HepG2 (cell line): ENCODE measurements at regions not wholly inside any gene's neighbourhood (a gene's known extent, or its start where the extent isn't known, plus 50 kb on each side); places are given as distances from the start of the nearest gene placed in this dataset.

Source experiments
- ATAC-seq: fragments of 200-7000 bp; cut with Tn5 transposase; 3 replicates; pipeline ENCODE4 v1.9.1; 2020; ENCODE audit warnings: mild to moderate bottlenecking, moderate library complexity
- BruUV-seq: library from RNA; stranded (reverse); fragments of 400-500 nt; replicated peaks from 2 replicates; lab custom pipeline; 2021; lab: Mats Ljungman, UMichigan
- CTCF ChIA-PET: fragments of 300-600 bp; formaldehyde crosslinking; extraction: SDS; loops from one replicate; lab custom pipeline; 2021; ENCODE audit warnings: low total read pairs, inconsistent platforms, low intra/inter-chr PET ratio; lab: Yijun Ruan, JAX
- POLR2A ChIA-PET: fragments of 350-600 bp; sonication (Branson Sonifier 250); formaldehyde crosslinking; loops from one replicate; lab custom pipeline; 2020; ENCODE audit warnings: antibody characterized with exemption, inconsistent platforms; lab: Yijun Ruan, JAX
- DNase-seq: peaks from one replicate; pipeline ENCODE4 v3.0.0-alpha.2; 2015; ENCODE audit warnings: low spot score
- FAIRE-seq: peaks from 3 replicates; lab custom pipeline; 2011; peaks lifted over from hg19 to GRCh38; lab: Jason Lieb, UNC
- H2AFZ ChIP-seq: one replicate; pipeline ENCODE4 v1.6.1; 2011; ENCODE audit warnings: low read length, inconsistent platforms
- H3K27ac ChIP-seq: fragments of 300-600 bp; 3 replicates; pipeline ENCODE4 v1.8.0; 2011; ENCODE audit warnings: mixed run types, mild to moderate bottlenecking, mixed read lengths, low read length, inconsistent platforms; ENCODE audit not compliant: insufficient read depth; ENCODE audit errors: extremely low read length
- H3K27me3 ChIP-seq, 2 experiments: fragments of 200-600 bp in 1 of 2; 2 replicates in 1 of 2; 3 replicates in 1 of 2; pipeline versions ENCODE4 v1.6.0 to v1.8.0; 2011; ENCODE audit warnings: low read length in 2 of 2, mild to moderate bottlenecking in 2 of 2, moderate library complexity in 2 of 2, inconsistent platforms in 1 of 2; ENCODE audit not compliant: insufficient read depth in 2 of 2, control insufficient read depth in 1 of 2
- H3K36me3 ChIP-seq, 2 experiments: fragments of 200-600 bp in 1 of 2; replicated peaks in 1 of 2; 2 replicates in 1 of 2; 3 replicates in 1 of 2; pipeline versions ENCODE4 v1.5.1 to v1.8.0; 2011; ENCODE audit warnings: low read length in 2 of 2, inconsistent platforms in 1 of 2; ENCODE audit not compliant: insufficient read depth in 2 of 2, control insufficient read depth in 1 of 2
- H3K4me1 ChIP-seq: 2 replicates; pipeline ENCODE4 v1.5.1; 2012; ENCODE audit warnings: low read length, inconsistent platforms; ENCODE audit not compliant: insufficient read depth
- H3K4me2 ChIP-seq: 2 replicates; pipeline ENCODE4 v1.6.0; 2011; ENCODE audit warnings: low read depth, low read length, inconsistent platforms
- H3K4me3 ChIP-seq, 3 experiments: fragments of 200-600 bp in 1 of 3; sonication (generic), shearing (Covaris generic) in 1 of 3; replicated peaks in 1 of 3; 2 replicates each; pipeline ENCODE4 v1.5.1; 2011 to 2016; ENCODE audit warnings: low read length in 3 of 3, inconsistent platforms in 2 of 3, low read depth in 2 of 3, mild to moderate bottlenecking in 2 of 3, control low read depth in 1 of 3, mixed read lengths in 1 of 3; ENCODE audit not compliant: insufficient read depth in 1 of 3
- H3K79me2 ChIP-seq: one replicate; pipeline ENCODE4 v1.6.1; 2011; ENCODE audit warnings: low read length, inconsistent platforms; ENCODE audit not compliant: insufficient read depth
- H3K9ac ChIP-seq: 2 replicates; pipeline ENCODE4 v1.6.0; 2011; ENCODE audit warnings: mild to moderate bottlenecking, low read depth, low read length, inconsistent platforms; ENCODE audit not compliant: insufficient read depth
- H3K9me3 ChIP-seq: 2 replicates; pipeline ENCODE4 v1.5.1; 2012; ENCODE audit warnings: mild to moderate bottlenecking, low read length
- H4K20me1 ChIP-seq: 2 replicates; pipeline ENCODE4 v1.6.0; 2011; ENCODE audit warnings: inconsistent platforms, mild to moderate bottlenecking, low read length, moderate library complexity; ENCODE audit not compliant: insufficient read depth
- ARNT2 ChIP-seq: sonication (generic); formaldehyde crosslinking; IDR thresholded peaks from 2 replicates; pipeline ENCODE4 v1.8.0; 2022; ENCODE audit warnings: mild to moderate bottlenecking, low read depth, missing genetic modification reagents, moderate library complexity
- EEA1 ChIP-seq: sonication (generic); formaldehyde crosslinking; IDR thresholded peaks from 2 replicates; pipeline ENCODE4 v1.5.1; 2020; ENCODE audit warnings: mild to moderate bottlenecking, missing genetic modification reagents, borderline replicate concordance
- EHMT2 ChIP-seq: fragments of 200-600 bp; sonication (generic); IDR thresholded peaks from 2 replicates; pipeline ENCODE4 v1.7.0; 2017; ENCODE audit warnings: antibody characterized with exemption, low read depth, low read length, borderline replicate concordance
- GTF3A ChIP-seq: sonication (generic); formaldehyde crosslinking; conservative IDR thresholded peaks from 2 replicates; pipeline ENCODE4 v1.4.0; 2020; ENCODE audit warnings: mild to moderate bottlenecking, missing genetic modification reagents
- HES4 ChIP-seq: sonication (generic); formaldehyde crosslinking; IDR thresholded peaks from 2 replicates; pipeline ENCODE4 v1.9.0; 2021; ENCODE audit warnings: mild to moderate bottlenecking, missing genetic modification reagents, borderline replicate concordance
- MED13 ChIP-seq: sonication (generic); formaldehyde crosslinking; IDR thresholded peaks from 2 replicates; pipeline ENCODE4 v1.5.0; 2020; ENCODE audit warnings: missing genetic modification reagents
- MEIS1 ChIP-seq: sonication (generic); formaldehyde crosslinking; IDR thresholded peaks from 2 replicates; pipeline ENCODE4 v1.9.0; 2021; ENCODE audit warnings: mild to moderate bottlenecking, missing genetic modification reagents, moderate library complexity, borderline replicate concordance
- NAIF1 ChIP-seq: sonication (generic); formaldehyde crosslinking; IDR thresholded peaks from 2 replicates; pipeline ENCODE4 v1.5.0; 2020; ENCODE audit warnings: mild to moderate bottlenecking, missing genetic modification reagents, borderline replicate concordance
- PCBP2 ChIP-seq: fragments of 200-400 bp; formaldehyde crosslinking; optimal IDR thresholded peaks from 2 replicates; pipeline ENCODE3; 2018; ENCODE audit warnings: low read length, low read depth; ENCODE audit not compliant: poor library complexity, severe bottlenecking
- PHB2 ChIP-seq: fragments of 450-650 bp; IDR thresholded peaks from 2 replicates; pipeline ENCODE4 v1.6.1; 2018; ENCODE audit not compliant: partially characterized antibody
- SRY ChIP-seq: sonication (generic); formaldehyde crosslinking; IDR thresholded peaks from 2 replicates; pipeline ENCODE4 v1.8.0; 2022; ENCODE audit warnings: mild to moderate bottlenecking, missing genetic modification reagents
- ZNF160 ChIP-seq: sonication (generic); formaldehyde crosslinking; IDR thresholded peaks from 2 replicates; pipeline ENCODE4 v1.8.0; 2022; ENCODE audit warnings: mild to moderate bottlenecking, inconsistent platforms, missing genetic modification reagents
- ZNF251 ChIP-seq: sonication (generic); formaldehyde crosslinking; IDR thresholded peaks from 2 replicates; pipeline ENCODE4 v1.9.0; 2021; ENCODE audit warnings: mild to moderate bottlenecking, missing genetic modification reagents
- ZNF33B ChIP-seq: sonication (generic); formaldehyde crosslinking; IDR thresholded peaks from 2 replicates; pipeline ENCODE4 v1.5.1; 2020; ENCODE audit warnings: mild to moderate bottlenecking, missing genetic modification reagents
- ZNF839 ChIP-seq: sonication (generic); formaldehyde crosslinking; IDR thresholded peaks from 2 replicates; pipeline ENCODE4 v1.4.0; 2020; ENCODE audit warnings: missing genetic modification reagents, mild to moderate bottlenecking, borderline replicate concordance
- WGBS: methylation state at CpG from one replicate; pipeline ENCODE4 v1.1.6; 2017; ENCODE audit warnings: low lambda C conversion rate; 5-methylcytosine and 5-hydroxymethylcytosine counted together
- in situ Hi-C: cut with HindIII; loops from 2 replicates; pipeline ENCODE4 v1.10.0; 2017; ENCODE audit warnings: low pct_unique_long_range_greater_than_20kb; ENCODE audit not compliant: extremely low pct_ligation_motif_present
- intact Hi-C: fragments of 100-400 bp; cut with micrococcal nuclease; formaldehyde crosslinking; loops from one replicate; pipeline ENCODE4 v1.10.0; 2022; ENCODE audit not compliant: unreplicated experiment
- TF ChIP-seq, protein P1 (sequence below): sonication (generic); formaldehyde crosslinking; IDR thresholded peaks from 2 replicates; pipeline ENCODE4 v1.8.0; 2022; ENCODE audit warnings: mild to moderate bottlenecking, missing genetic modification reagents, moderate library complexity
- TF ChIP-seq, protein P2 (sequence below): sonication (generic); formaldehyde crosslinking; IDR thresholded peaks from 2 replicates; pipeline ENCODE4 v1.4.0; 2020; ENCODE audit warnings: missing genetic modification reagents
- TF ChIP-seq, protein P3 (sequence below): sonication (generic); formaldehyde crosslinking; IDR thresholded peaks from 2 replicates; pipeline ENCODE4 v1.5.0; 2020; ENCODE audit warnings: missing genetic modification reagents, mild to moderate bottlenecking, borderline replicate concordance

DNA sequence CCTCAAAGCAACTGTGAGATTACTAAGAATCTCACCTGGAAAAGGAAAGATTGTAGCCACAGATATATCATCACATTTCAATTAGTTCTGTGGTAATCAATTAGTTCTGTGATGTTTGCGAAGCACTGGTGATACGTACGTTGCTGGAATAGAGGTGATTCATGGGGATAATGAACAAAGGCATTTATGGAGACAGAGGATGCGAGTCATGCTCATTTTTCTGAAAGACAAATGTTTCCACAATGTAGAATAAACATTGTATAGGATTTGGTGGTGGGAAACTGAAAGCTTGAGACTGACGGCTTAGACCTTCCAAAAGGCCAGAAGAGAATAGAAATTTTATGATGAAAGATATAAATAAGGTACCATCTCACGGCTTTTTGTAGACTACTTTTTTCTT, 507.3 kb upstream of the TYRP1 start:
- WGBS: 7% methylated on average over 6 of the region's 6 CpGs
- Histone ChIP-seq H3K4me3 (no peak overlapping the region), H4K20me1 (no peaks in the 10 kb centered on the region), H3K36me3 (no peaks in the 10 kb centered on the region), H3K79me2 (no peaks in the 10 kb centered on the region), H3K27me3 (no peaks in the 10 kb centered on the region), H3K9ac (no peak overlapping the region), H3K4me1 (no peaks in the 10 kb centered on the region), H3K4me2 (no peak overlapping the region), H2AFZ (no peak overlapping the region), H3K9me3 (peaks cover 76% of the 10 kb centered on the region), H3K27ac (no peak overlapping the region)
- no peak for DNase-seq
- TF ChIP-seq PCBP2: no peak
- no peak for TF ChIP-seq MED13 (CRISPR knock-in tag)
- TF ChIP-seq ZNF33B (CRISPR knock-in tag): no peak
- TF ChIP-seq HES4 (CRISPR knock-in tag): no peak
- TF ChIP-seq MEIS1 (CRISPR knock-in tag): no peak
- no peak for TF ChIP-seq ZNF839 (CRISPR knock-in tag)
- no peak for TF ChIP-seq GTF3A
- TF ChIP-seq ARNT2 (CRISPR knock-in tag): no peak
- TF ChIP-seq, protein P1, sequence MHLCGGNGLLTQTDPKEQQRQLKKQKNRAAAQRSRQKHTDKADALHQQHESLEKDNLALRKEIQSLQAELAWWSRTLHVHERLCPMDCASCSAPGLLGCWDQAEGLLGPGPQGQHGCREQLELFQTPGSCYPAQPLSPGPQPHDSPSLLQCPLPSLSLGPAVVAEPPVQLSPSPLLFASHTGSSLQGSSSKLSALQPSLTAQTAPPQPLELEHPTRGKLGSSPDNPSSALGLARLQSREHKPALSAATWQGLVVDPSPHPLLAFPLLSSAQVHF (CRISPR knock-in tag): no peak
- in situ Hi-C loops (no loop called here), intact Hi-C loops (loop anchor here (5.0 kb wide), 1 partner anchor 234 kb away; no protein-coding TSS in a partner anchor)
- FAIRE-seq: no peak
- ChIA-PET CTCF (no interaction called here), POLR2A (no interaction called here)
- ATAC-seq: no peak
- BruUV-seq: no TSS peak

DNA sequence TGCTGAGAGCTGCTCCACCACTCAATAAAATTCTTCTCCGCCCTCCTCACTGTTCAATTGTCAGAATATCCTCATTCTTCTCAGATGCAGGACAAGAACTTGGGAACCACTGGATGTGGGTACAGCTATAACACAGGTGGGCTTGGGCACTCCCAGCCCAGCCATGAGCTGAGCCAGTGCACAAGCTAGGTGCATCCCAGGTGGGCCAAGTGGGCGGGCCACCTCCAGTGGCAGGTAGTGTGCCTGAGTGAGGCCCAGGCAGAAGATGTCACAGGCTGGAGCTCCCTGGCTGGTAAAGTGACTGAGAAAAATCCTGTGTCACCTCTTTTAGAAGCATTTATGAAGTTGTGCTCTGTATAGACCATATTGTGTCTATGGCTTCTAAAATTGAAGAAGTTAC, 501.6 kb upstream of the TYRP1 start:
- Histone ChIP-seq H3K4me1 (no peaks in the 10 kb centered on the region), H3K27ac (no peak overlapping the region), H3K4me3 (no peak overlapping the region), H3K9ac (no peak overlapping the region), H3K36me3 (no peaks in the 10 kb centered on the region), H3K4me2 (no peak overlapping the region), H4K20me1 (no peaks in the 10 kb centered on the region), H2AFZ (no peak overlapping the region), H3K27me3 (no peaks in the 10 kb centered on the region), H3K9me3 (peaks cover 73% of the 10 kb centered on the region), H3K79me2 (no peaks in the 10 kb centered on the region)
- BruUV-seq: no TSS peak
- no peak for DNase-seq
- TF ChIP-seq EHMT2 (no peak), EEA1 (CRISPR knock-in tag) (no peak), SRY (CRISPR knock-in tag) (no peak), ZNF251 (CRISPR knock-in tag) (no peak), NAIF1 (CRISPR knock-in tag) (no peak), ZNF160 (CRISPR knock-in tag) (no peak), PHB2 (no peak)
- TF ChIP-seq, protein P2, sequence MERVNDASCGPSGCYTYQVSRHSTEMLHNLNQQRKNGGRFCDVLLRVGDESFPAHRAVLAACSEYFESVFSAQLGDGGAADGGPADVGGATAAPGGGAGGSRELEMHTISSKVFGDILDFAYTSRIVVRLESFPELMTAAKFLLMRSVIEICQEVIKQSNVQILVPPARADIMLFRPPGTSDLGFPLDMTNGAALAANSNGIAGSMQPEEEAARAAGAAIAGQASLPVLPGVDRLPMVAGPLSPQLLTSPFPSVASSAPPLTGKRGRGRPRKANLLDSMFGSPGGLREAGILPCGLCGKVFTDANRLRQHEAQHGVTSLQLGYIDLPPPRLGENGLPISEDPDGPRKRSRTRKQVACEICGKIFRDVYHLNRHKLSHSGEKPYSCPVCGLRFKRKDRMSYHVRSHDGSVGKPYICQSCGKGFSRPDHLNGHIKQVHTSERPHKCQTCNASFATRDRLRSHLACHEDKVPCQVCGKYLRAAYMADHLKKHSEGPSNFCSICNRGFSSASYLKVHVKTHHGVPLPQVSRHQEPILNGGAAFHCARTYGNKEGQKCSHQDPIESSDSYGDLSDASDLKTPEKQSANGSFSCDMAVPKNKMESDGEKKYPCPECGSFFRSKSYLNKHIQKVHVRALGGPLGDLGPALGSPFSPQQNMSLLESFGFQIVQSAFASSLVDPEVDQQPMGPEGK (CRISPR knock-in tag): no peak
- TF ChIP-seq, protein P3, sequence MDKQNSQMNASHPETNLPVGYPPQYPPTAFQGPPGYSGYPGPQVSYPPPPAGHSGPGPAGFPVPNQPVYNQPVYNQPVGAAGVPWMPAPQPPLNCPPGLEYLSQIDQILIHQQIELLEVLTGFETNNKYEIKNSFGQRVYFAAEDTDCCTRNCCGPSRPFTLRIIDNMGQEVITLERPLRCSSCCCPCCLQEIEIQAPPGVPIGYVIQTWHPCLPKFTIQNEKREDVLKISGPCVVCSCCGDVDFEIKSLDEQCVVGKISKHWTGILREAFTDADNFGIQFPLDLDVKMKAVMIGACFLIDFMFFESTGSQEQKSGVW (CRISPR knock-in tag): no peak
- intact Hi-C loops (no loop called here), in situ Hi-C loops (no loop called here)
- FAIRE-seq: no peak
- ChIA-PET CTCF (no interaction called here), POLR2A (no interaction called here)
- ATAC-seq: no peak
- WGBS: 21% methylated on average over 2 of the region's 2 CpGs
